ENCODE measurements at regions not wholly inside any gene's neighbourhood (a gene's known extent, or its start where the extent isn't known, plus 50 kb on each side); places are given as distances from the start of the nearest gene placed in this dataset.

- Histone ChIP-seq H3K27me3 (ENCODE audit: control insufficient read depth, insufficient read depth, low read length) (no peaks in the 10 kb centered on the region), H3K36me3 (ENCODE audit: insufficient read depth, low read length) (no peaks in the 10 kb centered on the region), H3K4me3 (ENCODE audit: low read length) (no peak overlapping the region), H3K4me1 (ENCODE audit: control insufficient read depth, insufficient read depth, low read length) (peaks cover 58% of the 10 kb centered on the region), H3K9ac (ENCODE audit: low read depth, low read length) (peak overlapping the region; percentile 12), H3K4me2 (ENCODE audit: low read length) (no peak overlapping the region), H3K9me3 (replicated peaks; ENCODE audit: low read length) (no peaks in the 10 kb centered on the region)
These were observed 1278.4 kb upstream of the GJE1 start for GRCh38 chr6:140854318-140854717.

DNA sequence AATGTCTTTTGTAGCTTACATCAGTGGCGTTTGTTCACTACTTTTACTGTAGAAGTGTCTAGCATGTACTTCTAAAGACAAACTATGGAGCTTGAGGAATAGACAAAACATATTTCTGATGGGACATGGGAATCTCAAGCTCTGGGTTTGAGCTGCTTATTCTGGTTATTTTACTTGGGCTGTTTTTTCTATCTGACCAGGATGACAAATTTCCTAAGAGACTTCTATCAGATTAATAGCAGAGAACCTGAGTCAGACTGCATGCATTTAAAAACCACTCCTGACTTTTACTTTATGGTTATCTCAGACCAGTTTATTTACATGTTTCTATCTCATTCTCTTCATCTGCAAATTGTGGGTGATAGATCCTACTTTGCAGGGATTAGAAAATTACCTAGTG, 1282.3 kb upstream of the GJE1 start:
- Histone ChIP-seq H3K4me2 (ENCODE audit: low read length) (peak overlapping the region; percentile 17), H3K27me3 (ENCODE audit: control insufficient read depth, insufficient read depth, low read length) (no peaks in the 10 kb centered on the region), H3K4me3 (ENCODE audit: low read length) (no peak overlapping the region), H3K9me3 (replicated peaks; ENCODE audit: low read length) (no peaks in the 10 kb centered on the region), H3K4me1 (ENCODE audit: control insufficient read depth, insufficient read depth, low read length) (peaks cover 64% of the 10 kb centered on the region), H3K9ac (ENCODE audit: low read depth, low read length) (peak overlapping the region; percentile 69), H3K36me3 (ENCODE audit: insufficient read depth, low read length) (no peaks in the 10 kb centered on the region)

GRCh38 chr6:140849456-140849855, 1283.3 kb upstream of the GJE1 start:
- Histone ChIP-seq H3K27me3 (ENCODE audit: control insufficient read depth, insufficient read depth, low read length) (no peaks in the 10 kb centered on the region), H3K9ac (ENCODE audit: low read depth, low read length) (peak overlapping the region; percentile 69), H3K4me3 (ENCODE audit: low read length) (no peak overlapping the region), H3K4me2 (ENCODE audit: low read length) (no peak overlapping the region), H3K9me3 (replicated peaks; ENCODE audit: low read length) (no peaks in the 10 kb centered on the region), H3K36me3 (ENCODE audit: insufficient read depth, low read length) (no peaks in the 10 kb centered on the region), H3K4me1 (ENCODE audit: control insufficient read depth, insufficient read depth, low read length) (peaks cover 65% of the 10 kb centered on the region)

DNA sequence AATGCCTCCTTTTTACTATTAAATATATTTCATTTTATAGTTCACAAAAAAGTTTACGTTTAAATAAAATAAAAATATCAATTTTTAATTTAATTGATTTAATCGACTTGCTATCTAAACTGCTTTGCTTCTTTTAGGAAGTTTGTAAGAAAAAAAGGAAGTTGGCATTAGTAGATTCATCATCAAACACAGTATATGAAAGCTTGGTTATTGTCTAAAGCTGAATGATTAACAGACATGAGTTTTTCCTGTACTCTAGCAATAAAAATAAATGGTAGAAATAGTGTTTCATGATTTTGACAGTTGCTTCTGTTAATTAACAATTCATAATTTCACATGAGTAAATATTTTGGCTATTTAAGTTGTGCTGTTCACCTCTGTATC, 1285.5 kb upstream of the GJE1 start:
- Histone ChIP-seq H3K36me3 (ENCODE audit: insufficient read depth, low read length) (no peaks in the 10 kb centered on the region), H3K4me3 (ENCODE audit: low read length) (no peak overlapping the region), H3K4me2 (ENCODE audit: low read length) (no peak overlapping the region), H3K4me1 (ENCODE audit: control insufficient read depth, insufficient read depth, low read length) (peaks cover 57% of the 10 kb centered on the region), H3K9ac (ENCODE audit: low read depth, low read length) (peak overlapping the region; percentile 68), H3K27me3 (ENCODE audit: control insufficient read depth, insufficient read depth, low read length) (no peaks in the 10 kb centered on the region), H3K9me3 (replicated peaks; ENCODE audit: low read length) (no peaks in the 10 kb centered on the region)

DNA sequence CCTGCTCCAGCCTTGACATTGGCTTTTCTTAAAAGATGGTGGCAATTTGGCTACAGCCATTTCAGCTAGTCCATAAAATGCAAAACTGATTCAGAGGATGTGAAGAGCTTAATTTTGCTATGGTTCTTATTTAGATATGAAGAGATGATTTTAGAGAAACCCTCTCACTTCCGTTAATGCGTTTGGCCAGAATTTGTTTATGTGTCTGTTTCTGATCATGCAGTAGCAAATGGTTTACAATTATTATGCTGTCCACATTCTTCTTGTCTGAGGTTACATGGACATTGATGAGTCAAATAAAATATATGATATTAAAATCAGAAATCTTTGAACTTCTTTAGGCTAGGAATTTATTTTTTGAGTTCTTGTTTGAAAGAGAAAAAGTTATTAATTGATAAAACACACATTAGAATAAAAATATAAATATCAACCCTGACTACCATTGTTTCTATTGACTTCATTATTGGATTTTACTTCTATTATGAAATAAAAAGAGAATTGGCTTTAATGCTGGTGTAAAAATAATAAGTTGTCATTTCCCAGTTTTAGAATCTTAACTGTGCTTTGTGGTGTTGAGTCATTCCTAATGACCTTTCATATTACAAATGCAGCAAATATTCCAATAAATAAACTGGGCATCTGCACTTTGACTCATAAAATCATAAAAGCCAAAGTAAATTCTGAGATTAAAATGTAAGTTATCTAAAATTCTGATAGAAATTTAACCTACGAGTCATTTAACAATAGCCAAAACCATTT, 1286.0 kb upstream of the GJE1 start:
- H3K9ac ChIP-seq (ENCODE audit: low read depth, low read length) = peak overlapping the region; percentile 68
- no peaks in the 10 kb centered on the region for H3K27me3 ChIP-seq (ENCODE audit: control insufficient read depth, insufficient read depth, low read length)
- peak overlapping the region; percentile 33 for H3K4me2 ChIP-seq (ENCODE audit: low read length)
- H3K36me3 ChIP-seq (ENCODE audit: insufficient read depth, low read length) = no peaks in the 10 kb centered on the region
- H3K4me1 ChIP-seq (ENCODE audit: control insufficient read depth, insufficient read depth, low read length) = peaks cover 57% of the 10 kb centered on the region
- H3K4me3 ChIP-seq (ENCODE audit: low read length) = peak overlapping the region; percentile 18
- H3K9me3 ChIP-seq (replicated peaks; ENCODE audit: low read length) = no peaks in the 10 kb centered on the region

GRCh38 chr6:140845701-140846100, 1287.0 kb upstream of the GJE1 start:
- H3K9ac ChIP-seq (ENCODE audit: low read depth, low read length) = peak overlapping the region; percentile 55
- H3K4me2 ChIP-seq (ENCODE audit: low read length) = no peak overlapping the region
- no peaks in the 10 kb centered on the region for H3K27me3 ChIP-seq (ENCODE audit: control insufficient read depth, insufficient read depth, low read length)
- H3K9me3 ChIP-seq (replicated peaks; ENCODE audit: low read length) = no peaks in the 10 kb centered on the region
- no peak overlapping the region for H3K4me3 ChIP-seq (ENCODE audit: low read length)
- no peaks in the 10 kb centered on the region for H3K36me3 ChIP-seq (ENCODE audit: insufficient read depth, low read length)
- H3K4me1 ChIP-seq (ENCODE audit: control insufficient read depth, insufficient read depth, low read length) = peaks cover 52% of the 10 kb centered on the region

- Histone ChIP-seq H3K4me3 (ENCODE audit: low read length) (no peak overlapping the region), H3K9me3 (replicated peaks; ENCODE audit: low read length) (no peaks in the 10 kb centered on the region), H3K36me3 (ENCODE audit: insufficient read depth, low read length) (no peaks in the 10 kb centered on the region), H3K4me1 (ENCODE audit: control insufficient read depth, insufficient read depth, low read length) (peaks cover 36% of the 10 kb centered on the region), H3K27me3 (ENCODE audit: control insufficient read depth, insufficient read depth, low read length) (no peaks in the 10 kb centered on the region), H3K4me2 (ENCODE audit: low read length) (no peak overlapping the region), H3K9ac (ENCODE audit: low read depth, low read length) (no peak overlapping the region)
These were observed 1288.6 kb upstream of the GJE1 start for GRCh38 chr6:140844167-140844566.

GRCh38 chr6:140833408-140833807, 1299.3 kb upstream of the GJE1 start:
- Histone ChIP-seq H3K4me1 (ENCODE audit: control insufficient read depth, insufficient read depth, low read length) (no peaks in the 10 kb centered on the region), H3K4me2 (ENCODE audit: low read length) (no peak overlapping the region), H3K9ac (ENCODE audit: low read depth, low read length) (no peak overlapping the region), H3K36me3 (ENCODE audit: insufficient read depth, low read length) (no peaks in the 10 kb centered on the region), H3K9me3 (replicated peaks; ENCODE audit: low read length) (no peaks in the 10 kb centered on the region), H3K27me3 (ENCODE audit: control insufficient read depth, insufficient read depth, low read length) (no peaks in the 10 kb centered on the region), H3K4me3 (ENCODE audit: low read length) (no peak overlapping the region)

- Histone ChIP-seq H3K4me2 (ENCODE audit: low read length) (no peak overlapping the region), H3K36me3 (ENCODE audit: insufficient read depth, low read length) (no peaks in the 10 kb centered on the region), H3K9ac (ENCODE audit: low read depth, low read length) (no peak overlapping the region), H3K4me1 (ENCODE audit: control insufficient read depth, insufficient read depth, low read length) (no peaks in the 10 kb centered on the region), H3K27me3 (ENCODE audit: control insufficient read depth, insufficient read depth, low read length) (no peaks in the 10 kb centered on the region), H3K9me3 (replicated peaks; ENCODE audit: low read length) (no peaks in the 10 kb centered on the region), H3K4me3 (ENCODE audit: low read length) (no peak overlapping the region)
These were observed 1302.1 kb upstream of the GJE1 start for GRCh38 chr6:140830666-140831065.

DNA sequence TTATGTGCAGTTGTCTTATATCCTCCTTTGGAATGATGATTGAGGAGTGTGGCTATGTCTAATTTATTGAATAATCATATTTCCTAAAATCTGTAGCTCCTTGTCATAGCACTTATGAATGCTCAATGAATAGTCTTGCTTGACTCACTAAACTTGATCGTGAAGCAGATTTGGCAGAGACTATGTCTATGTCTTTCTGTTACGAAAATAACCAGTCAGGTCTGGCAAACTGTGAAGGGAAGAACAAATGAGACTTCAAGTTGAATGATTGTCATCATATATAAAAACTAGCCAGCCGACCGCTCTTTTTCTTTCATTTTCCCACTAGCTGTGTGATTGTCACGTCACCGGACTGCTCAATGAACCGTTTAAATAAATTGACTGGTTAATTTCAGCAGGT, 1303.9 kb upstream of the GJE1 start:
- H3K4me3 ChIP-seq (ENCODE audit: low read length) = no peak overlapping the region
- H3K36me3 ChIP-seq (ENCODE audit: insufficient read depth, low read length) = no peaks in the 10 kb centered on the region
- H3K4me2 ChIP-seq (ENCODE audit: low read length) = no peak overlapping the region
- no peaks in the 10 kb centered on the region for H3K27me3 ChIP-seq (ENCODE audit: control insufficient read depth, insufficient read depth, low read length)
- no peak overlapping the region for H3K9ac ChIP-seq (ENCODE audit: low read depth, low read length)
- no peaks in the 10 kb centered on the region for H3K9me3 ChIP-seq (replicated peaks; ENCODE audit: low read length)
- no peaks in the 10 kb centered on the region for H3K4me1 ChIP-seq (ENCODE audit: control insufficient read depth, insufficient read depth, low read length)

DNA sequence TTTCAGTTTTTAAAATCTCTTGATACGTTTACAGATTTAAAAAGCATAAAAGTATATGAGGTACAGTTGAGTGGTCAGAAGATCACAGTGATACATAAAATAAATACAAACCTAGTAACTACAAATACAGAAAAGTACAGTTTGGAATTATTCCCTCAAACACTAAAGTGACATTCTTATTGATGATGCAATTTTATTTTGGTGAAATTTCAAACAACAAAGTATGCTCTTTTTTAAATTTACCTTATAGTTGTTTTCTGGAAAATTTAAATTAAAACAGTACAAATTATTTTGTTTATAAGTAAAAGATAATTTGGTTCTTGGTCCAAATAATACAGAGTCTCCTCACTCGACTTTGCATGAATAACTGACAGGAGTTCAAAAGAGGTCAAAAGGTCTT, 1305.1 kb upstream of the GJE1 start:
- H3K4me1 ChIP-seq (ENCODE audit: control insufficient read depth, insufficient read depth, low read length) = no peaks in the 10 kb centered on the region
- no peak overlapping the region for H3K4me2 ChIP-seq (ENCODE audit: low read length)
- H3K27me3 ChIP-seq (ENCODE audit: control insufficient read depth, insufficient read depth, low read length) = no peaks in the 10 kb centered on the region
- H3K9ac ChIP-seq (ENCODE audit: low read depth, low read length) = no peak overlapping the region
- H3K9me3 ChIP-seq (replicated peaks; ENCODE audit: low read length) = no peaks in the 10 kb centered on the region
- no peaks in the 10 kb centered on the region for H3K36me3 ChIP-seq (ENCODE audit: insufficient read depth, low read length)
- H3K4me3 ChIP-seq (ENCODE audit: low read length) = no peak overlapping the region

DNA sequence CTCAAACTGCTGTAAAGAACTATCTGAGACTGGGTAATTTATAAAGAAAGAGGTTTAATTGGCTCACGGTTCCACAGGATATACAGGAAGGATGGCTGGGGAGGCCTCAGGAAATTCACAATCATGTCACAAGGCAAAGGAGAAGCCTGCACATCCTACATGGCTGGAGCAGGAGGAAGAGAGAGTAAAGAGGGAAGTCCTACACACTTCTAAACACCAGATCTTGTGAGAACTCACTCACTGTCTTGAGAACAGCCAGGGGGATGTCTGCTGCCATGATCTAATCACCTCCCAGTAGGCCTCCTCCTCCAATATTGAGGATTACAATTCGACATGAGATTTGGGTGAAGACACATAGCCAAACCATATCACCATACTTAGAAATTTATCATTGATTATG, 1307.0 kb upstream of the GJE1 start:
- Histone ChIP-seq H3K4me1 (ENCODE audit: control insufficient read depth, insufficient read depth, low read length) (no peaks in the 10 kb centered on the region), H3K27me3 (ENCODE audit: control insufficient read depth, insufficient read depth, low read length) (no peaks in the 10 kb centered on the region), H3K9ac (ENCODE audit: low read depth, low read length) (no peak overlapping the region), H3K36me3 (ENCODE audit: insufficient read depth, low read length) (no peaks in the 10 kb centered on the region), H3K4me2 (ENCODE audit: low read length) (no peak overlapping the region), H3K4me3 (ENCODE audit: low read length) (no peak overlapping the region), H3K9me3 (replicated peaks; ENCODE audit: low read length) (no peaks in the 10 kb centered on the region)

Data from skeletal muscle satellite cell (primary cell).